Peyer's patch (tissue), 4 donors: ENCODE measurements at regions not wholly inside any gene's neighbourhood (a gene's known extent, or its start where the extent isn't known, plus 50 kb on each side); places are given as distances from the start of the nearest gene placed in this dataset.

ENCODE experiments used
- CTCF ChIP-seq, 6 experiments: fragments of 450-650 bp in 4 of 6; fragments of 200-600 bp in 2 of 6; sonication (generic) in 1 of 6; IDR thresholded peaks; one replicate each; pipeline ENCODE4 v1.5.1; 2017 to 2019; ENCODE audit warnings: antibody characterized with exemption in 6 of 6, mild to moderate bottlenecking in 3 of 6, moderate library complexity in 1 of 6
- POLR2A ChIP-seq, 2 donors: fragments of 450-650 bp; IDR thresholded peaks; one replicate each; pipeline ENCODE4 v1.5.1; 2017; ENCODE audit warnings: antibody characterized with exemption in 2 of 2, mild to moderate bottlenecking in 2 of 2, moderate library complexity in 2 of 2

GRCh38 chr15:36275656-36276055, 303.8 kb upstream of the CDIN1 start:
- TF ChIP-seq CTCF (IDR thresholded peaks at IDR 0.05) (no peak), POLR2A (IDR thresholded peaks at IDR 0.05) (no peak)
